HG03196 (cell line): ENCODE measurements at regions not wholly inside any gene's neighbourhood (a gene's known extent, or its start where the extent isn't known, plus 50 kb on each side); places are given as distances from the start of the nearest gene placed in this dataset.

Experiments used
- ATAC-seq: cut with Tn5 transposase; IDR thresholded peaks from one replicate; pipeline ENCODE4 v1.9.1; 2021; ENCODE audit not compliant: unreplicated experiment

- no peak for ATAC-seq
These were observed 177.5 kb downstream of the SYK start for GRCh38 chr9:90979138-90979551.

GRCh38 chr9:90979639-90980038, 178.0 kb downstream of the SYK start:
- ATAC-seq: no peak

GRCh38 chr9:90981726-90982125, 180.1 kb downstream of the SYK start:
- no peak for ATAC-seq

- ATAC-seq: no peak
These were observed 181.8 kb downstream of the SYK start for GRCh38 chr9:90983394-90983793.

- no peak for ATAC-seq
These were observed 184.0 kb downstream of the SYK start for GRCh38 chr9:90985631-90986030.

GRCh38 chr9:90986161-90986560, 184.5 kb downstream of the SYK start:
- ATAC-seq: no peak

GRCh38 chr9:90987566-90987965, 185.9 kb downstream of the SYK start:
- ATAC-seq: no peak

GRCh38 chr9:90988318-90988717, 186.7 kb downstream of the SYK start:
- ATAC-seq: no peak

GRCh38 chr9:90991953-90992352, 190.3 kb downstream of the SYK start:
- ATAC-seq: no peak

GRCh38 chr9:90995516-90995915, 193.9 kb downstream of the SYK start:
- ATAC-seq: no peak

GRCh38 chr9:90996154-90997065, 194.8 kb downstream of the SYK start:
- no peak for ATAC-seq

- ATAC-seq: no peak
These were observed 197.0 kb downstream of the SYK start for GRCh38 chr9:90998573-90998972.

- no peak for ATAC-seq
These were observed 198.1 kb downstream of the SYK start for GRCh38 chr9:90999425-91000397.

GRCh38 chr9:91001146-91001611, 199.6 kb downstream of the SYK start:
- ATAC-seq: no peak

- no peak for ATAC-seq
These were observed 202.9 kb downstream of the SYK start for GRCh38 chr9:91004484-91004883.

GRCh38 chr9:91004992-91005391, 203.4 kb downstream of the SYK start:
- no peak for ATAC-seq

- ATAC-seq: no peak
These were observed 204.4 kb downstream of the SYK start for GRCh38 chr9:91006046-91006445.

GRCh38 chr9:91008568-91008967, 206.9 kb downstream of the SYK start:
- no peak for ATAC-seq

GRCh38 chr9:91011891-91012290, 210.3 kb downstream of the SYK start:
- ATAC-seq: no peak

GRCh38 chr9:91012933-91013841, 211.6 kb downstream of the SYK start:
- ATAC-seq: no peak

- no peak for ATAC-seq
These were observed 215.6 kb downstream of the SYK start for GRCh38 chr9:91017245-91017644.
